LNCaP clone FGC (cell line): ENCODE measurements at regions not wholly inside any gene's neighbourhood (a gene's known extent, or its start where the extent isn't known, plus 50 kb on each side); places are given as distances from the start of the nearest gene placed in this dataset.
"Not testable (repeated sequence)": the region's sequence is repeated elsewhere in the genome, so short reads cannot be mapped to it uniquely, and the experiment has no call there.

Source experiments
- DNase-seq: peaks from one replicate; pipeline ENCODE4 v3.0.0-alpha.2; 2011; ENCODE audit warnings: low read depth
- H3K4me3 ChIP-seq: 2 replicates; pipeline ENCODE4 v1.5.1; 2011; ENCODE audit warnings: mild to moderate bottlenecking, low read depth, low read length, control low read depth
- CTCF ChIP-seq: IDR thresholded peaks from 2 replicates; pipeline ENCODE4 v1.5.1; 2012; ENCODE audit warnings: mild to moderate bottlenecking; ENCODE audit not compliant: control insufficient read depth, insufficient read depth; ENCODE audit errors: extremely low read depth

- H3K4me3 ChIP-seq, DNase-seq: not testable (repeated sequence)
Observed at GRCh38 chr9:41839786-41840185, 289.4 kb downstream of the CNTNAP3B start.

GRCh38 chr9:41838953-41839352 is 290.3 kb downstream of the CNTNAP3B start:
- DNase-seq, H3K4me3 ChIP-seq: not testable (repeated sequence)

- not testable (repeated sequence) for H3K4me3 ChIP-seq
Observed at GRCh38 chr9:41838562-41838851, 290.7 kb downstream of the CNTNAP3B start.

GRCh38 chr9:41837684-41838561 is 291.3 kb downstream of the CNTNAP3B start:
- DNase-seq, H3K4me3 ChIP-seq: not testable (repeated sequence)

More at GRCh38 chr9:41838562-41838851, 290.7 kb downstream of the CNTNAP3B start:
- not testable (repeated sequence) for DNase-seq

GRCh38 chr9:41833108-41833507 is 296.1 kb downstream of the CNTNAP3B start:
- H3K4me3 ChIP-seq, DNase-seq: not testable (repeated sequence)

DNA sequence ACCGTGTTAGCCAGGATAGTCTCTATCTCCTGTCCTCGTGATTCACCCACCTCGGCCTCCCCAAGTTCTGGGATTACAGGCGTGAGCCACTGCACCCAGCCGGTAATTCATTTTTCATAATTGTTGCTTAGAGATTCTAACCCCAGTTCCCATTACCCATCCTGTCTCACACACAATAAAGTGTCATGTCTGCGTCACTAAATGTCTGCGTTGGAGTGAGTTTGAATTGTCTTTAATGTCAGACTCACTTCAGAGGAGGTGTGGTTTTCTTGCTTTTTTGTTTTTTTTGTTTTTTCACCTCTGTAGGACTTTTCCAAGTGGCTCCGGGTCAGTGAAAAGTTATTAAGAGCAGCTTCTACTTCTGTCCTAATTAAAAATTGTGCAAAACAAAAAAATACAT is 304.5 kb downstream of the CNTNAP3B start:
- not testable (repeated sequence) for DNase-seq, H3K4me3 ChIP-seq

GRCh38 chr9:41802706-41803105 is 326.5 kb downstream of the CNTNAP3B start:
- DNase-seq, H3K4me3 ChIP-seq: not testable (repeated sequence)

DNA sequence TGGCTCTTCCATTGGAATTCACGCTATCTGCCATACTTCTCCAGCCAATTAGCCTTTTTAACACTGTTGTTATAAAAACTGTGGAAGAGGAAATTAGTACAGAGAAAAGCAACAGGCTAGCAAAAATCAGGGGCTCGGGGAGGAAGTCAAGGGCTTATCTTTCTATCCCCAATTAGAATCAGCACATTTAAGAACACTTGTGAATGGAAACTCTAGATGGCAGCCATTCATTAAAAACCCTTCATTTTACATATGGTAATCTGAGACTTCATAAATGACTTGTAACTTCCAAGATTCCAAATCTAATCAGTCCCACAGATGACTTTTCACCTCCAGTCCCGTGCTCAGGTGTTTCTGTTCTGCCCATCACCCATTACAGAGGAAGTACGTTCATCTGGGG is 330.5 kb downstream of the CNTNAP3B start:
- 0 out of 2 replicates have a peak, but pooled peaks have one; percentile 17 for TF ChIP-seq CTCF
- DNase-seq, H3K4me3 ChIP-seq: not testable (repeated sequence)

DNA sequence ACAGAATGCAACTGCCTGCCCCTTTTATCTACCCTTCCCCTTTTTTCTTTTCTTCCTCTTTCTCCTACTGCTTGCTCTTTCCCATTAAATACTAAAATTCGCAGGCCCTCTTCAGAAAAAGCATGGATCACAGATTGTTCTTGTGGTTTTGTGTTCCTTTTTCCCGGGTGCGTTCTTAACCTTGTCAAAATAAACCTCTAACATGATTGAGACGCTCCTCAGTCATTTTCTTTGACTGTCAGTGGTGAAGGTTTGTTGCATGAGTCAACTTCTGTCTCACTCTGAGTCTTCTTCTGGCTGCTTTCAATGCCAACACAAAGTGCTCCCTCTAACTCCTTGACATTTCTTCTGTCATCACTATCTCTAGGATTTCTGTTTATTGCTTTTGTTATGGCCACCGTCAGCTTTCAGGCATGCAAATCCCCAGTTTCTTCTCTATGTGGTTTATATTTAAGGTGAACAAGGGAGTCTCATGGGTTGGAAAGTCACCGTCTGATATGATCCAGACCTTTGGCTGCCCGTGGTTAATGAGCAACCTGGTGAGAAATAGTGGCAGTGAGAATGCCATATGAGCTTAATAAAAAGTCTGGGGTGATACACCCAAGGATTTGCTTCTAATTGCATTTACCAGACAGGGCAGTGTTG is 338.4 kb downstream of the CNTNAP3B start:
- not testable (repeated sequence) for H3K4me3 ChIP-seq, DNase-seq

DNA sequence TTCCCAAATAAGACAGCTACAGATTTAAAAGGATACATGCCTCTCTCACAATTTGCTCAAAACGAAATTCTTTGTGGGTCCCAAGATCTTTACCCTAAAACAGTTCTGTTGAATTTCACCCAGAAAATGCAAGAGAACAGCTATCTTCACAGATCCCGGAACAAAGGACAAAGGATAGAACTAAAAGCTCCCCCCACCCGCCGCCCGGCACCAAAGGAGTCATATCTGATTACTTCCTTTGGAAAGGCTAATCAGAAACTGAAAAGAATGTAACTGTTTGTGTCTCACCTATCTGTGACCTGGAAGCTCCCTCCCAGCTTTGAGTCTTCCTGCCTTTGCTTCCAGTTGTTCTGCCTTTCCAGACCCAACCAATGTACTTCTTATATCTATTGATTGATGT is 339.2 kb downstream of the CNTNAP3B start:
- H3K4me3 ChIP-seq, DNase-seq: not testable (repeated sequence)

DNA sequence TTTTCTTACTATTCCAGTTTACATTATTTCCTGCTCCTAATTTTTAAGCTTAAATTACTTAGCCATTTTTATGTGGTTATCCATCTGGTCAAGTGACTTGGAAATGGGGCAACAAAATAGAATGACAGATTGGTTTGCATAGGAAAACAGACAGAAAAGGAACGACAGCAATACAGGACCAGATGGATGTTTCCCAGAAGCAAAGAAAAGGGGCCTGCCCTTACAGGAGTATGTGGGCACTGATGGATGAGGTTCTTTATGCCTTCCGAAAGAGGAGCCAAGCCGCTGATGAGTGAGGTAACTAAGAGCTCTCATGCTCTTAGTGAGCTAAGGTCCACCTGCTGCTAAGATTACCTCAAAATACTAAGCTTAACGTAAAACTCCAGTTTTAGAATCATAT is 339.8 kb downstream of the CNTNAP3B start:
- not testable (repeated sequence) for DNase-seq, H3K4me3 ChIP-seq

DNA sequence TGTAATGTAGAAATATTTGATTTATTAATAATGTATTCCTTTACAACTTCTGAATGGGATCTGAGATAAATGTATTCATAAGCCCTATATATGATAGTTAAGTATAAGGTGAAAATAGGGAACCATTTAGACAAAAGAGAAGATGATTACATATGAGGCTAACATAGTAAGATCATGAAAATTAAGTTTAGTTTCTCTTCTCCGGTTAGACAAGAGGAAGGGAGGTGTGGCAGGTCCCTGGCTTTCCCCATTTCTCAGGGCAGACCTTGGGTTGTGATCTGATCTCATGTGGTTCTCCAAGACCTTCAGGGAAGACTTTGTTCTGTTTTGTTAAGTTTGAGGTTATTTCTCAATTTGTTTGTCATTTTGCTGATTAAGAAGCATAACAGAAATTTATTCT is 341.3 kb downstream of the CNTNAP3B start:
- not testable (repeated sequence) for H3K4me3 ChIP-seq, DNase-seq

GRCh38 chr9:41787270-41787669 is 342.0 kb downstream of the CNTNAP3B start:
- H3K4me3 ChIP-seq, DNase-seq: not testable (repeated sequence)

DNA sequence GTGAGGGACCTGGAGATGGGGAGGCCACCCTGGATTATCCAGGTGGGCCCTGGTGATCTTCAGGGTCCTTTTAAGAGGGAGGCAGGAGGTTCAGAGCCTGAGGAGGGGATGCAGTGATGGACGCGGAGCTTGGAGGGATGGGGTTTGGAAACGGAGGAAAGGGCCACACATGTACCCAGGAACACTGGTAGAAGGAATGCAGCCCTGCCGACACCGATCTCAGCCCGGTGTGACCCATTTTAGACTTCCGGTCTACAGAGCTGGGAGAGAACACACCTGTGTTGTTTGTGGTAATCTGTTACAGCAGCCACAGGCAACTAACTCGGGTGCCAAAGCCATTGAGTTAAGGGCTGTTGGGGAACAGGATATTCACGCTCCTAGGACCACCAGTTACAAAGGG is 345.2 kb downstream of the CNTNAP3B start:
- not testable (repeated sequence) for H3K4me3 ChIP-seq, DNase-seq

GRCh38 chr9:41783070-41783810 is 346.0 kb downstream of the CNTNAP3B start:
- not testable (repeated sequence) for H3K4me3 ChIP-seq, DNase-seq

DNA sequence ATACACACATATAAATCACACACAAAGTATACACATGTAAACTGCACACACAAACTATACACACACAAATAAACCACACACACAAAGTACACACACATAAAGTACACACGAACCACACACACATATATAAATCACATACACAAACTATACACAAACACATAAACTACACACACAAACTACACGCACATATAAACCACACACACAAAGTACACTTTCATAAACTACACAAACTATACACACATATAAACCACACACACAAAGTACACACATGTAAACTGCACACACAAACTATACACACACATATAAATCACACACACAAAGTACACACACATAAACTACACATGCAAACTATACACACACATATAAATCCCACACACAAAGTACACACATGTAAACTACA is 347.3 kb downstream of the CNTNAP3B start:
- DNase-seq, H3K4me3 ChIP-seq: not testable (repeated sequence)

- not testable (repeated sequence) for H3K4me3 ChIP-seq, DNase-seq
Observed at GRCh38 chr9:41779897-41780406, 349.3 kb downstream of the CNTNAP3B start.

GRCh38 chr9:41779192-41779591 is 350.0 kb downstream of the CNTNAP3B start:
- H3K4me3 ChIP-seq, DNase-seq: not testable (repeated sequence)
